ENCODE measurements at regions not wholly inside any gene's neighbourhood (a gene's known extent, or its start where the extent isn't known, plus 50 kb on each side); places are given as distances from the start of the nearest gene placed in this dataset.
"Not testable (repeated sequence)": the region's sequence is repeated elsewhere in the genome, so short reads cannot be mapped to it uniquely, and the experiment has no call there.

GRCh38 chr20:11457488-11457887, 460.2 kb upstream of the BTBD3 start:
- no peak for DNase-seq

DNA sequence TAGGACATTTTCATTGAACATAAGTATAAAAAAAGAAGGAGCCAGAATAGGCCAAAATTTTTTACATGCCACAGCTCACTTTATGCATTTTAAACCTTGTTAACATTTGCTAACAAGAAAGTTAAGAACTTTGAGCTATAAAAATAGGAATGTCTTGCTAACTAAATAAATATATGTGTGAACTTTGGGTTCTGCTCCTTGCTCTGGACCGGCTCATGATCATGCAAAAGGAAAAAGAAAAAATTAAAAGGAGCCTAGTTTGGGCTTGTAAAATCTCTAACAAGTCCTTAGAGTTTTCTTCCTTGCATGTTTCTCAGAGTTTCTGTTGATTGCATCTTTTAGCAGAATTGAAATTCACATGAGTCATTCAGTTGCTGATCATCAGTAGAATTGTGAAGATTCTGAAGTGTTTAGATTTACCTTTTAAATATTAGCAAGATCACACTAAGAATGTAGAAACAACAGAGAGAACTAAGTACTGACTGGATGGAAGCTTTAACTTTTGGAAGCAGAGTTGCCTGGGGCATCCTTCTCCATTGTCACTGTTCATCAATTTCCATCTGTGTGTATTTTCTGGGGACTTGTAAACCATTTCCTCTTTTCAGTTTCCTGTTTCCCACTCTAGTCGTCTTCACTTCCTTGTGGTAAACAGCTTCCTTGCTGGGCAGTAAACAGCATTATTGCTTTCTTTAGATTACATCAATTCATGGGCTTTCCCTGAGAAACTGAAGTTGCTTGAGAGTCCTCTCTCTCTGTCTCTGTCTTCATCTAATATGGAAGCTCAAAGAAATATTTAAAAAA, 458.4 kb upstream of the BTBD3 start:
- DNase-seq: no peak

DNA sequence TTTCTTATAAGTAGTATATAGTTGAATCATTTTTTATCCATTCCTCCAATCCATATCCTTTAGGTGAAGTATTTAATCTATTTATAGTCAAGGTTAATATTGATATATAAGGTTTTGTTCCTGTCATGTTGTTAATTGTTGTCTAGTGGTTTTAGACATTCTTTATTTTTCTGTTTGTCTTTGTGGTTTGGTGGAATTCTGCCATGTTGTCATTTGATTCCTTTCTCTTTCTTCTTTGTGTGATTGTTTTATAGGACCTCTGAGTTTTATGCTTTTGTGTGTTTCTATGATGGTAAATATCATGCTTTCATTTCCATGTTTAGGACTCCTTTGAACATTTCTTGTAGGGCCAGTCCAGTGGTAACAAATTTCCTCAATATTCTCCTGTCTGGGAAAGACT, 450.3 kb upstream of the BTBD3 start:
- DNase-seq: no peak

DNA sequence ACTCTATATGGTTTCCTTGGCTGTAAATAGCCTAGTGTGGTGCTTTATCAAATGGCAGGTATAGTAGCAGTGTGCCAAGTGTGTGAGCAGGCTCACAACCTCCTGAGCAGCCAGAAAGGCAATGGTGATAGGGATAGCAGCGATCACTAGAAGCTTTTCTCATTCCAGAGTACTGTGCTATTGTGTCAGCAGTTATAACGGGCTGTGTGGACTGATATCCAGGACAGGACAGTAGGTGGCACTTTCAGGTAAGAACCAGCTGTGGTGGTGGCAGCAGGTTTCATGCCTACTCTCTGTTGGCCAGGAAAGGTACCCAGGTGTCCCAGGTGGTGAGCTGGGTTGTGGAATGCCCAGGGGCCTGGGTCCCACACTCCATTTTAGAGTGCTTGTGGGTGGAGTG, 448.8 kb upstream of the BTBD3 start:
- no peak for DNase-seq

- DNase-seq: no peak
These were observed 447.8 kb upstream of the BTBD3 start for GRCh38 chr20:11469795-11470435.

DNA sequence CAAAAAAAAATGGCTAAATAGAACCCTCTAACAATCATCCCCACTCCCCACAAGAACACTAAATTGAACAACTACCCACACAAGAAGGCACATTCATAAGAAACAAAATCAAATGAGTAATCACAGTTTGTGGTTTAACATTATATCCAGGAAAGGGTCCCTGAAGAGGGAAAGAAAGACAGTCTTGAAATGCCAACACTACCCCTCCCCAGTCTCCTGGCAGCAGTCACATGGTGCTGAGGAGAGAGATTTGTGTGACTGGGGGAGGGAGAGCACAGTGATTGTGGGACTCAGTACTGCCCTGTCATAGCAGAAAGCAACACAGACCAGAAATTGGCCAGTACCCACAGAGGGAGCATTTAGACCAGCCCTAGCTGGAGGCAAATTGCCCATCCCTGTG, 443.7 kb upstream of the BTBD3 start:
- DNase-seq: no peak

DNA sequence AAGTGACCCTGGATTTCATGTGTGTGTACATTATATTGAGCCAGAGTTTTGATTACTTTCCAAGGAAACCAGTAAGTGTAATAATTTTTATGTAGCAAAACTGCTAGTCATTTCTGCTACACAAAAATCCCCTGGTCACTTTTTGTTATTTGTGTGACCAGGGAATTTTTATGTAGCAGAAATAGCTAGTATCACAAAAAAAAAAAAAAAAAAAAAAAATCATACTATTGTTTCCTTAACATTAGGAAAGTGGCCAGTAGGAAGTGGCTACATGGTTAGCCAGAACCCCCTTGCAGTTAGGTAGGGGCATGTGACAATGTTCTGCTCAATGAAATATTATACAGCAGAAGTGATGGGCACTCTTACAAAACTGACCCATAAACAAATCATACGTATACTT, 434.0 kb upstream of the BTBD3 start:
- DNase-seq: no peak

DNA sequence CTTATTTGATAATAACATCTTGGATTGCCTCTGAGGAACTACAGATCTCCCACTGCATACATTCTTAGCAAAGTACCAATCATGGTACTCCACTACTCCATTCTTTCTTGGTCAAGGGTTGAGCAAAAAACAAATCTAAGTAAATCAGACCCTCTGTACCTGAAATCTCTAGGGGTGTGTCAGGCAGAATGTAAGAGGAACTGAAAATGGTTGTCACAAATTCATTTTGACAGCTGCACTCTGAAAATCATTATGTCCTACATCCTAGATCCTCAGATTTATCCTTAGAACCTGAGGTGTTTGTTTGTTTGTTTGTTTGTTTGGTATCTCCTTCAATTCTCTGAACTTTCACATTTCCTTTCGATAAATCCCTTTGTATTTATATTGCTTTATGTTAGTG, 433.2 kb upstream of the BTBD3 start:
- DNase-seq: no peak

DNA sequence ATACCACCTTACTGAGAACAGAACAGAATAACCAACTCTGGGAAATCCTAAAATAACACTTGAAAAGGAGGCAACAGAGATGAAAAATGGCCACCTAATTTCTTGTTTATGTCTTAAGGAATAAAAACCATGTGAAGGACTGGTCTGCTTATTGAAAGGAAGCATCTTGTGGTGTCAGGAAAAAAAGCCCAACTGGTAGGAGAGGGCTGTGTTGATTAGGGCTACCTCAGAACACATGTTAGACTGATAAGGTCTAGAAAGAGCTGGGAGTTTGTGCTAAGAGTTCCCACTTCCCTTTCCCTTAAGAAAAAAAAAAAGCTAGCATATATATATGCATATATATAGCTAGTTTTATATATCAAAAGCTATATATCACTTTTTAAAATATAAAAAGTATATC, 425.3 kb upstream of the BTBD3 start:
- DNase-seq: no peak

- no peak for DNase-seq
These were observed 424.8 kb upstream of the BTBD3 start for GRCh38 chr20:11492846-11493245.

- DNase-seq: no peak
These were observed 421.3 kb upstream of the BTBD3 start for GRCh38 chr20:11496380-11496779.

DNA sequence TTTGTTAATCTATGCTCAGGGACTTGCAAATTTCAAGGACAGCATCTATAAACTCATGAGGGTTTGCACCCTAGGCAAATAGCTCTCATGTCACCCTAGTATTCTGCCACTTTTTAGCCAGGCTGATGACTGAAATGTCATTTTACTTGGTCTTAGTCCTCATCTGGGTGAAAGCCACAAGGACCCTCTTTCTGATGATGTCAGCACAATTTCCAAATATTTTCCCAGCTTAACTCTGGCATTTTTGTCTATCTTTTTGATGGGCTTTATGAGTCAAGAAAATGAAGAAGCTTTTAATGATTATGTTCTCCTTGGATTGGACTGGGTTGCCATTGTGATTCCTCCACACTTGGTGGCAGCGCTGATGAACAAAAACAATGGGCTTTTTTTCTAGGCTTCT, 420.1 kb upstream of the BTBD3 start:
- no peak for DNase-seq

- no peak for DNase-seq
These were observed 418.5 kb upstream of the BTBD3 start for GRCh38 chr20:11499101-11499634.

DNA sequence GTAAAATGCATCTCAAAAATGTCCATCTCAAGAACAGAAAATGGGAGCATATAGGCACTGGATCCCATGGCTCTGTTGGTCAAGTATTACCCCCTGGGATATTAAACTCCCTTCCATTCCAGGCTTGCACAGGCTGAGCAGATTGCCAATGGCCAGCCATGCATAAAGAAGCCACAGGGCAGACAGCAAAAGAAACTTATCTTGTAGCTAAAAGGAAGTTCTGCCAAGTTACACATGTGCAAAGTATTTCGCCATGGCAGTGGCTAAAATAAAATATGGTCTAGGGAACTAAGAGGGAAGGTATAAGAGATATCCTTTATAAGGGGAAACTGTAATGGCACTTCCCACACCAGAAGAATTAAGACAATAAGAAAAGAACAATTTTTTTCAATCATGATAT, 415.6 kb upstream of the BTBD3 start:
- no peak for DNase-seq

- DNase-seq: no peak
These were observed 415.0 kb upstream of the BTBD3 start for GRCh38 chr20:11502671-11503070.

- DNase-seq: no peak
These were observed 407.9 kb upstream of the BTBD3 start for GRCh38 chr20:11509776-11510175.

- no peak for DNase-seq
These were observed 405.9 kb upstream of the BTBD3 start for GRCh38 chr20:11511821-11512220.

GRCh38 chr20:11513241-11513745, 404.4 kb upstream of the BTBD3 start:
- not testable (repeated sequence) for DNase-seq

- DNase-seq: no peak
These were observed 401.2 kb upstream of the BTBD3 start for GRCh38 chr20:11516448-11516847.

- no peak for DNase-seq
These were observed 397.1 kb upstream of the BTBD3 start for GRCh38 chr20:11520596-11520995.

GRCh38 chr20:11521476-11522365, 396.0 kb upstream of the BTBD3 start:
- DNase-seq: no peak

DNA sequence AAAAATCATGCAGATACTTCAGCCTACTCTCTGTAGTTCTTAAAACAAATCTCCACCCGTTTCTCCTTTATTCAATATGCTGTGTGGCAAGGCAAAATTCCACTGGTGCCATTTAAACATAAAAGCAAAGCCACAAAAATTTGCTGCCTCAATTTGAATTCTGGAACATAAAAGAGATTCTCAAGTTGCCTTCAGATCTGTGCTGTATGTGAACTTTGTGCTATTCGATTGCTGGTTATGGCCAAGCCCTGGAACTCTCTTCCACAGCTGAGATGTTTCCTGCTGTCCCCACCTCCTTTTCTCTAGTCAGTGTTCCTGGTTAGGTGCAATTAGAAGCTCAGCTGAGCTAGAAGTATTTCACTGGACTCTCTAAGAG, 395.3 kb upstream of the BTBD3 start:
- no peak for DNase-seq

GRCh38 chr20:11529047-11529446, 388.6 kb upstream of the BTBD3 start:
- DNase-seq: no peak

Data from right kidney (tissue), 1 donor.